ENCODE measurements at regions not wholly inside any gene's neighbourhood (a gene's known extent, or its start where the extent isn't known, plus 50 kb on each side); places are given as distances from the start of the nearest gene placed in this dataset.

- Histone ChIP-seq H3K36me3 (ENCODE audit: control insufficient read depth in 4 of 4, insufficient read depth in 3 of 4, low read depth in 1 of 4, low read length in 3 of 4) (no peaks in the 10 kb centered on the region), H3K27ac (ENCODE audit: low read depth in 1 of 2, low read length in 2 of 2) (no peak overlapping the region), H3K9ac (ENCODE audit: low read depth in 1 of 2, low read length in 2 of 2) (no peak overlapping the region), H3K9me3 (ENCODE audit: control insufficient read depth in 4 of 4, low read length in 3 of 4) (no peaks in the 10 kb centered on the region), H3K4me3 (ENCODE audit: low read depth in 1 of 3, low read length in 3 of 3) (no peak overlapping the region), H3K27me3 (ENCODE audit: control insufficient read depth in 4 of 4, insufficient read depth in 4 of 4, low read length in 3 of 4) (no peaks in the 10 kb centered on the region), H3K4me1 (ENCODE audit: control insufficient read depth in 4 of 4, insufficient read depth in 4 of 4, low read length in 3 of 4) (no peaks in the 10 kb centered on the region)
- 81% methylated on average over 12 of the region's 12 CpGs for WGBS
- DNase-seq (ENCODE audit: low spot score) = no peak
- TF ChIP-seq EGR1 (IDR thresholded peaks at IDR 0.05; ENCODE audit: low read depth in 2 of 2) (no peak), TAF1 (conservative IDR thresholded peaks at IDR 0.05) (no peak), RAD21 (IDR thresholded peaks at IDR 0.05) (no peak), HNF4G (IDR thresholded peaks at IDR 0.05) (no peak), SP1 (IDR thresholded peaks at IDR 0.05) (no peak), FOXA2 (IDR thresholded peaks at IDR 0.05) (no peak), RXRA (IDR thresholded peaks at IDR 0.05) (no peak), HNF4A (conservative IDR thresholded peaks at IDR 0.05) (no peak), ATF3 (IDR thresholded peaks at IDR 0.05) (no peak), YY1 (IDR thresholded peaks at IDR 0.05) (no peak), FOXA1 (IDR thresholded peaks at IDR 0.05) (no peak), JUND (IDR thresholded peaks at IDR 0.05) (no peak), MAX (IDR thresholded peaks at IDR 0.05) (no peak), NR2F2 (IDR thresholded peaks at IDR 0.05) (no peak), GABPA (IDR thresholded peaks at IDR 0.05 in 1 of 2, conservative IDR thresholded peaks at IDR 0.05 in 1 of 2) (no peak), ZBTB33 (IDR thresholded peaks at IDR 0.05) (no peak), CTCF (IDR thresholded peaks at IDR 0.05; ENCODE audit: low read depth, low read length, missing input control) (no peak), REST (IDR thresholded peaks at IDR 0.05) (no peak)
Observed at GRCh38 chr10:14468023-14468441, 137.3 kb upstream of the FRMD4A start.
